A673 (cell line): ENCODE measurements at regions not wholly inside any gene's neighbourhood (a gene's known extent, or its start where the extent isn't known, plus 50 kb on each side); places are given as distances from the start of the nearest gene placed in this dataset.

Experiments used
- BruUV-seq: library from RNA; stranded (reverse); fragments of 400-500 nt; replicated peaks from 2 replicates; lab custom pipeline; 2021; lab: Mats Ljungman, UMichigan
- CTCF ChIA-PET: fragments of 300-600 bp; sonication (Branson Sonifier 250); formaldehyde crosslinking; loops from one replicate; lab custom pipeline; 2022; ENCODE audit warnings: antibody characterized with exemption; lab: Charles Lee
- POLR2A ChIA-PET: fragments of 300-600 bp; sonication (Branson Sonifier 250); formaldehyde crosslinking; loops from one replicate; lab custom pipeline; 2022; ENCODE audit warnings: antibody characterized with exemption; ENCODE audit not compliant: low non-redundant PET; lab: Charles Lee
- DNase-seq: peaks from one replicate; pipeline ENCODE4 v3.0.0-alpha.2; 2015; ENCODE audit warnings: low spot score
- H3K27ac ChIP-seq: fragments of 200-600 bp; sonication (generic); 2 replicates; pipeline ENCODE4 v1.5.1; 2016; ENCODE audit warnings: mixed run types, low read depth, mild to moderate bottlenecking, mixed read lengths, antibody characterized with exemption, low read length; ENCODE audit not compliant: poor library complexity, severe bottlenecking
- H3K27me3 ChIP-seq: fragments of 200-600 bp; sonication (generic); replicated peaks from 2 replicates; pipeline ENCODE4 v1.6.1; 2017; ENCODE audit warnings: mixed run types, low read depth, mild to moderate bottlenecking, mixed read lengths, antibody characterized with exemption, low read length; ENCODE audit not compliant: insufficient read depth, poor library complexity
- H3K36me3 ChIP-seq: fragments of 200-600 bp; sonication (generic); 2 replicates; pipeline ENCODE4 v1.6.1; 2016; ENCODE audit warnings: mixed run types, mild to moderate bottlenecking, mixed read lengths, antibody characterized with exemption, low read length; ENCODE audit not compliant: insufficient read depth, poor library complexity, severe bottlenecking
- H3K4me1 ChIP-seq: fragments of 200-600 bp; sonication (generic); 2 replicates; pipeline ENCODE4 v1.6.1; 2017; ENCODE audit warnings: mixed run types, mild to moderate bottlenecking, mixed read lengths, antibody characterized with exemption, low read length; ENCODE audit not compliant: insufficient read depth, poor library complexity, severe bottlenecking
- H3K4me3 ChIP-seq: fragments of 200-600 bp; sonication (generic); 2 replicates; pipeline ENCODE4 v1.5.1; 2016; ENCODE audit warnings: low read depth, mixed run types, mild to moderate bottlenecking, mixed read lengths, low read length; ENCODE audit not compliant: poor library complexity, severe bottlenecking
- H3K9me3 ChIP-seq: fragments of 200-600 bp; sonication (generic); 2 replicates; pipeline ENCODE4 v1.6.1; 2016; ENCODE audit warnings: mixed run types, low read depth, mild to moderate bottlenecking, mixed read lengths, antibody characterized with exemption, low read length; ENCODE audit not compliant: poor library complexity, severe bottlenecking
- EZH2 ChIP-seq: fragments of 200-600 bp; sonication (generic); IDR thresholded peaks from 2 replicates; pipeline ENCODE4 v1.6.1; 2017; ENCODE audit warnings: borderline replicate concordance, low read depth, mild to moderate bottlenecking, mixed read lengths, antibody characterized with exemption, low read length; ENCODE audit not compliant: poor library complexity, severe bottlenecking
- intact Hi-C: fragments of 100-400 bp; cut with micrococcal nuclease; formaldehyde crosslinking; loops from one replicate; pipeline ENCODE4 v1.10.0; 2022; ENCODE audit not compliant: unreplicated experiment
- TF ChIP-seq, protein P1 (sequence below): fragments of 300-800, 200-600 bp; sonication (generic); conservative IDR thresholded peaks from 2 replicates; pipeline ENCODE4 v1.5.1; 2017; ENCODE audit warnings: low read depth, mild to moderate bottlenecking, antibody characterized with exemption, low read length, moderate library complexity, mixed read lengths

DNA sequence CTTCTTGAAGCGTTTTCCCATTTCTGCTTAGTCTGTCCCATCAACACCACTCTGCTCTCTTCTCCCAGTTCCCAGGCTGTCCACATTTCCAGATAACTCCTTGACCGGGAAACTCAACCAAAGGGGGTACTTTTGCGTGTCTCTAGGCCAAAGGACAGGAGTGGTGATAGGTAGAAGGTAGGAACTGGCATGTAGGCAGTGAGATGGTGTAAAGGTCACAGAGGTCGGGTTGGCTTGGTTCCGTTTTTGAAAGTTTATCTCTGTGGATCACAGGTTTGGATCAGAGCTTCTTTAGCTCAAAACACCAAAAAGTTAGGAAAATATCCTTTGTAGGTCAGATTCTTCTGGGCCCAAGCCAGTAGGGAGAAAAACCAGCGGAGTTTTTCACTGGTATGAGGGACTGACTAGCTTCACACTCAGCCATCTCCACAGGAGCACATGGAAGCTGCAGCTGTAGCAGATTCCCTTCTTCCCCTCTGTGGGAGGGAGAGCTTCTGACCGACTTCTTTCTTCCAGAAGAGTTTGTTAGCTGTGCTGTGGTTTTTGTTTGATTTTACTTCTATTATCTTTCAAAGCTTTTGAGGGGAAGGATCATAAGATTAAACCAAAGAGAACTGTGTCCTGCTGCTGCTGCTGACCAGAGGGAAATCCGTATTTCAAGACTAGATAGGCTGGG lies 98.4 kb upstream of the DMRT1 start:
- H3K9me3 ChIP-seq: no peaks in the 10 kb centered on the region
- H3K4me3 ChIP-seq: no peak overlapping the region
- DNase-seq: no peak
- intact Hi-C loops: no loop called here
- H3K36me3 ChIP-seq: no peaks in the 10 kb centered on the region
- CTCF ChIA-PET: no interaction called here
- POLR2A ChIA-PET: no interaction called here
- H3K27me3 ChIP-seq: no peaks in the 10 kb centered on the region
- BruUV-seq: no TSS peak
- no peak overlapping the region for H3K27ac ChIP-seq
- H3K4me1 ChIP-seq: peaks cover 20% of the 10 kb centered on the region
- TF ChIP-seq, protein P1, sequence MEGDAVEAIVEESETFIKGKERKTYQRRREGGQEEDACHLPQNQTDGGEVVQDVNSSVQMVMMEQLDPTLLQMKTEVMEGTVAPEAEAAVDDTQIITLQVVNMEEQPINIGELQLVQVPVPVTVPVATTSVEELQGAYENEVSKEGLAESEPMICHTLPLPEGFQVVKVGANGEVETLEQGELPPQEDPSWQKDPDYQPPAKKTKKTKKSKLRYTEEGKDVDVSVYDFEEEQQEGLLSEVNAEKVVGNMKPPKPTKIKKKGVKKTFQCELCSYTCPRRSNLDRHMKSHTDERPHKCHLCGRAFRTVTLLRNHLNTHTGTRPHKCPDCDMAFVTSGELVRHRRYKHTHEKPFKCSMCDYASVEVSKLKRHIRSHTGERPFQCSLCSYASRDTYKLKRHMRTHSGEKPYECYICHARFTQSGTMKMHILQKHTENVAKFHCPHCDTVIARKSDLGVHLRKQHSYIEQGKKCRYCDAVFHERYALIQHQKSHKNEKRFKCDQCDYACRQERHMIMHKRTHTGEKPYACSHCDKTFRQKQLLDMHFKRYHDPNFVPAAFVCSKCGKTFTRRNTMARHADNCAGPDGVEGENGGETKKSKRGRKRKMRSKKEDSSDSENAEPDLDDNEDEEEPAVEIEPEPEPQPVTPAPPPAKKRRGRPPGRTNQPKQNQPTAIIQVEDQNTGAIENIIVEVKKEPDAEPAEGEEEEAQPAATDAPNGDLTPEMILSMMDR: no peak
- TF ChIP-seq EZH2: no peak

DNA sequence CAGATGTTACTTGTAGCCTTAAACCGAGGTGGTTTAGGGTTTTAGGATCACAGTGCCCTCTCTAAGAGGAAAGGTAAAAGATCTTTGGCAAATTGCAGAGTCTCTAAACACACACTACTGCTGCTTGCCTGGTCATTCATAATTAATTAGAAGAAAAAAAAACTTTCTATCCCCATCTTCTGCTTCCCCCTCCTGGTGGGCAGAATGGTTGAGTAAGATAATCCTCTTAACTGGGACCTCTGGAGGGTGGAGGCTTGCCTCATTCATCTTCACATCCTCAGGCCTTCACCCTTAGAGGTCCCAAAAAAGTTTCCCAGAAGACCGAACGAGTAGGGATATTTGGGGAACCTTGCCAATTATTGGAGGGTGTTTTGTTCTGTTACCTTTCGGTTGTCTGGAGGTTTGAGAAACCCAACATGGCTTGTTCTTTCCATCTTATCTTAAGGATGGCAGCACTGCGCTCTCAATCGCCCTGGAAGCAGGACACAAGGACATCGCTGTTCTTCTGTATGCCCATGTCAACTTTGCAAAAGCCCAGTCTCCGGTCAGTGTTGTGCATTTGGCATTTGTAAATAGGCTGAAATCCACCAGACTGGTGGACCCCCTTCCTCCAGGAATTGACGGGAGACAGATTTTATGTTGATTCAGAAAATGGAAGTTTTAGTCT lies 97.3 kb upstream of the DMRT1 start:
- no TSS peak for BruUV-seq
- CTCF ChIA-PET: no interaction called here
- intact Hi-C loops: no loop called here
- Histone ChIP-seq H3K4me3 (no peak overlapping the region), H3K36me3 (no peaks in the 10 kb centered on the region), H3K27me3 (no peaks in the 10 kb centered on the region), H3K4me1 (peaks cover 20% of the 10 kb centered on the region), H3K27ac (no peak overlapping the region), H3K9me3 (no peaks in the 10 kb centered on the region)
- POLR2A ChIA-PET: no interaction called here
- peak; percentile 72 for DNase-seq
- no peak for TF ChIP-seq EZH2
- TF ChIP-seq, protein P1: peak; percentile 39; the same call in 1 of the 2 replicates

DNA sequence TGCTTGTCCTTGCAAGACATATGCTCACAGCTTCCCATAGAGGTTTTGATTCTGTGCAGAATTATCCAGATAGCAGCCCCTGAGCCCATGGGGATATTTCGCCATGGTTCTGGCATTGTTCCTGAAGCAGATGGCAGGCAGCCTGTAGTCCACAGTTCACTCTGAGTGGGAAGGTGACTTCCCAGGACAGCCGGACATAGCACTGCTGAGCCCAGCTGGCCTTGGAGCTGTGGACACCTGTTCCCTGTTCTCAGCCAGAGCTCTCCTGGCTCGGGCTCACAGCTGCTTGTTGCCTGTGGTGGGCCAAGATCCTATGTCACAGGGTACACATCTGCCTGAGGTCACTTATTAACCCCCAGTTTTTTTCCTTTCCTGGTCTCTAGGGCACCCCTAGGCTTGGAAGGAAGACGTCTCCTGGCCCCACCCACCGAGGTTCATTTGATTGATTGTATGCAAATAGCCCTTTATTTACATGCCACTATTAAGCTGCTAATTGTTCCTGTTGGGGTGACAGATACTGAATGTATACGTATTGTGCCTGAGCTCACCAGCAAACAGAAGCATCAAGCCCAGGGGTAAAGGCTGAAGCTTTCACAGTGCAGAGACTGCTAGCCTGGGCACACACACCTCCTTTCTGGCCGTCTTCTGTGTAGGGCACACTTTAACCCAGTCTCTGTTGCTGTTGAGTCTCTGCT lies 96.6 kb upstream of the DMRT1 start:
- DNase-seq: no peak
- H3K4me3 ChIP-seq: no peak overlapping the region
- CTCF ChIA-PET: interaction anchor here (0.6 kb wide), 1 partner anchor 21 kb away, joined by 3 read pairs; no protein-coding TSS in a partner anchor
- H3K9me3 ChIP-seq: no peaks in the 10 kb centered on the region
- peaks cover 20% of the 10 kb centered on the region for H3K4me1 ChIP-seq
- no peaks in the 10 kb centered on the region for H3K36me3 ChIP-seq
- H3K27ac ChIP-seq: no peak overlapping the region
- TF ChIP-seq, protein P1: no peak
- no peak for TF ChIP-seq EZH2
- intact Hi-C loops: no loop called here
- no peaks in the 10 kb centered on the region for H3K27me3 ChIP-seq
- POLR2A ChIA-PET: no interaction called here
- BruUV-seq: no TSS peak
